ENCODE measurements at regions not wholly inside any gene's neighbourhood (a gene's known extent, or its start where the extent isn't known, plus 50 kb on each side); places are given as distances from the start of the nearest gene placed in this dataset.

GRCh38 chr14:56874375-56874774 lies 64.1 kb upstream of the OTX2 start:
- no peak for DNase-seq (ENCODE audit: low read depth in 4 of 4, low spot score in 3 of 4)

- DNase-seq (ENCODE audit: low read depth in 4 of 4, low spot score in 3 of 4): no peak
These were observed 60.1 kb upstream of the OTX2 start for GRCh38 chr14:56870336-56870735.

- no peak for DNase-seq (ENCODE audit: low read depth in 4 of 4, low spot score in 3 of 4)
These were observed 58.4 kb upstream of the OTX2 start for GRCh38 chr14:56868660-56869059.

- DNase-seq (ENCODE audit: low read depth in 4 of 4, low spot score in 3 of 4): no peak
These were observed 52.6 kb upstream of the OTX2 start for GRCh38 chr14:56862836-56863235.

- DNase-seq (ENCODE audit: low read depth in 4 of 4, low spot score in 3 of 4): no peak
These were observed 50.2 kb upstream of the OTX2 start for GRCh38 chr14:56860441-56860840.
